Fibroblast of the conjunctiva (primary cell): ENCODE measurements at regions not wholly inside any gene's neighbourhood (a gene's known extent, or its start where the extent isn't known, plus 50 kb on each side); places are given as distances from the start of the nearest gene placed in this dataset.
"Not testable (repeated sequence)": the region's sequence is repeated elsewhere in the genome, so short reads cannot be mapped to it uniquely, and the experiment has no call there.

Experiments
- DNase-seq: peaks from one replicate; pipeline ENCODE4 v3.0.0-alpha.2; 2010; ENCODE audit warnings: low read depth

GRCh38 chr9:118651511-118651910 is 717.7 kb downstream of the BRINP1 start:
- no peak for DNase-seq

- no peak for DNase-seq
Measured at GRCh38 chr9:118652258-118652657, 717.0 kb downstream of the BRINP1 start.

GRCh38 chr9:118652912-118653311 is 716.3 kb downstream of the BRINP1 start:
- no peak for DNase-seq

GRCh38 chr9:118659011-118659410 is 710.2 kb downstream of the BRINP1 start:
- no peak for DNase-seq

GRCh38 chr9:118665226-118665919 is 703.9 kb downstream of the BRINP1 start:
- no peak for DNase-seq

- no peak for DNase-seq
Measured at GRCh38 chr9:118670011-118670953, 699.0 kb downstream of the BRINP1 start.

- no peak for DNase-seq
Measured at GRCh38 chr9:118674942-118675341, 694.3 kb downstream of the BRINP1 start.

- not testable (repeated sequence) for DNase-seq
Measured at GRCh38 chr9:118677936-118678653, 691.1 kb downstream of the BRINP1 start.

GRCh38 chr9:118686959-118687358 is 682.3 kb downstream of the BRINP1 start:
- DNase-seq = no peak

GRCh38 chr9:118689280-118689679 is 680.0 kb downstream of the BRINP1 start:
- no peak for DNase-seq

- no peak for DNase-seq
Measured at GRCh38 chr9:118692613-118693012, 676.6 kb downstream of the BRINP1 start.

GRCh38 chr9:118693645-118694044 is 675.6 kb downstream of the BRINP1 start:
- no peak for DNase-seq

GRCh38 chr9:118695249-118695648 is 674.0 kb downstream of the BRINP1 start:
- not testable (repeated sequence) for DNase-seq

GRCh38 chr9:118701985-118702384 is 667.2 kb downstream of the BRINP1 start:
- no peak for DNase-seq

GRCh38 chr9:118711843-118712242 is 657.4 kb downstream of the BRINP1 start:
- no peak for DNase-seq

- DNase-seq = no peak
Measured at GRCh38 chr9:118721276-118721675, 648.0 kb downstream of the BRINP1 start.

- no peak for DNase-seq
Measured at GRCh38 chr9:118721923-118722322, 647.3 kb downstream of the BRINP1 start.

- DNase-seq = no peak
Measured at GRCh38 chr9:118729981-118730380, 639.3 kb downstream of the BRINP1 start.

- no peak for DNase-seq
Measured at GRCh38 chr9:118732998-118733397, 636.2 kb downstream of the BRINP1 start.

GRCh38 chr9:118734696-118735095 is 634.5 kb downstream of the BRINP1 start:
- DNase-seq = no peak

- DNase-seq = no peak
Measured at GRCh38 chr9:118736406-118736805, 632.8 kb downstream of the BRINP1 start.

- DNase-seq = no peak
Measured at GRCh38 chr9:118751077-118751847, 618.0 kb downstream of the BRINP1 start.
